Stimulated activated CD4-positive, alpha-beta T cell treated with anti-CD3 and anti-CD28 coated beads, Interleukin-12 subunit alpha, Interleukin-12 subunit beta, amount 100 ng/mL, for 4 hours (primary cell): ENCODE measurements at regions not wholly inside any gene's neighbourhood (a gene's known extent, or its start where the extent isn't known, plus 50 kb on each side); places are given as distances from the start of the nearest gene placed in this dataset.
"Not testable (repeated sequence)": the region's sequence is repeated elsewhere in the genome, so short reads cannot be mapped to it uniquely, and the experiment has no call there.

Experiments
- DNase-seq: peaks from one replicate; pipeline ENCODE4 v3.0.0-alpha.2; 2020

DNA sequence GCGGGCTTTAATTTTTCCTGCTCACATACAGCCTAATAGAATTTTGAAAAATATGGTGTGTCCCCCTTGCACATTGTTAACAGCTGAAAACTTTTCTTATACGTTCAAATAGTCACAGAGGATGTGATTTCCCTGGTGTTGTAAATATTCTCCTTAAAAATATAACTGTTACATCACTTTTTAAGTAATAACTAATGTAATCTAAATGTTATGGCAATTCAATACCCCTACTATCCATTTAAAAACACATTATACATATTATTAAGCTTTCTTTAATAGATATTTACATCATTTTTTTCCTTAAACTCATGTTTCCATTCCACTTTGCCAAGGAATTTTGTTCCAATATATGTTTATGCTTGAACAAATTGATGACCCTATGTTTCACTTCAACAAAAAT, 85.5 kb upstream of the S1PR1 start:
- no peak for DNase-seq

GRCh38 chr1:101150670-101151069, 86.1 kb upstream of the S1PR1 start:
- DNase-seq = no peak

DNA sequence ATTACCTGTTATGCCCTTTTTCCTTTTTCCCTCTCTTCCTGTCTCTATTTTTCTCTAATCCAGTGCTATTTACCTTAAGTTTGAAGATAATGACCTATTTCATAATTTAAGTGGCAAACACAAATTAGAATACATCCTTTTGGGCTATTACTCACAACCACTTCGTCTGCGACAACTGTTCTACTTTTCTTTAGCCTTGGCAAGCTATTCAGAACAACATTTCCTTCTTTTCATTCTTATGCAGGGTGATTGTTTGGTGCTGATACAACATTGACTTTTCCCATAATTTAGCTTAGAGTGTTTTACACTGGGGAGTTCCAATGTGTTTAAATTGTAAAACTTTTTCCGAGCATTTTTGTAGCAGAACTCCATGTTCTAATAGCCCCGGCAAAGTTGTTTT, 86.6 kb upstream of the S1PR1 start:
- DNase-seq = no peak

GRCh38 chr1:101148980-101149379, 87.8 kb upstream of the S1PR1 start:
- no peak for DNase-seq

DNA sequence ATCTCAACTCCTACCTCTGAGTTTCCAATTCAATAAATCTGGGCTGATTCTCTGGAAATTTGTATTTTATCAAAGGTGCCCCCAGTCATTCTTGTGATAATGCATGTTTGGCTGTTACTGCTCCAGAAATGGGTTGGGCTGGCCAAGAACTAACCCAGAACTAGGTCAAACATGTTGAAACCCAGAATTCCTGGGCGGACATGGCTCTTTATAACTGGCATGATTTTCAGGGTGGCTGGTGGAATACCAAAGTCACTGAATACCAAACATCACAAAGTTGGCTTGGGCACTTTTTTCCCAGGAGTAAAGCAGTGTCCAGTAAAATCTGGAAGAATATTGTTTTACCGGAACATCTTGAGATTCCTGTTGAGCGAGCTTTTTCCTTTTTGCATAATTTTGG, 89.4 kb upstream of the S1PR1 start:
- DNase-seq = no peak

GRCh38 chr1:101145449-101145820, 91.4 kb upstream of the S1PR1 start:
- DNase-seq = no peak

- DNase-seq = no peak
Observed at GRCh38 chr1:101144671-101145448, 92.0 kb upstream of the S1PR1 start.

DNA sequence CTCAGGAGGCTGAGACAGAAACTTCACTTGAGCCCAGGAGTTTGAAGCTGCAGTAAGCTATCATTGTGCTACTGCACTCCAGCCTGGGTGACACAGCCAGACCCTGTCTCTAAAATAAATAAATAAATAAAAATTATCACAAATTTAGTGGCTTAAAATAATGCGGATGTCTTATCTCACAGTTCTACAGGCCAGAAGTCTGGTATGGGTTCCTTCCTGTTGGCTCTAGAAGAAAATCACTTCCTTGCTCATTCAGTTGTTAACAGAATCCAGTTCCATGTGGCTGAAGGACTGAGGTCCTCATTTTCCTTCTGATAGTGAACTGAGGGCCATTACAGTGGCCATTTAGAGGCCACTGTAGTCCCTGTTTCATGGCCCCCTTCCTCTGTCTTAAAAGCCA, 94.6 kb upstream of the S1PR1 start:
- DNase-seq = no peak

GRCh38 chr1:101141376-101141775, 95.4 kb upstream of the S1PR1 start:
- no peak for DNase-seq

- DNase-seq = no peak
Observed at GRCh38 chr1:101139821-101140718, 96.7 kb upstream of the S1PR1 start.

DNA sequence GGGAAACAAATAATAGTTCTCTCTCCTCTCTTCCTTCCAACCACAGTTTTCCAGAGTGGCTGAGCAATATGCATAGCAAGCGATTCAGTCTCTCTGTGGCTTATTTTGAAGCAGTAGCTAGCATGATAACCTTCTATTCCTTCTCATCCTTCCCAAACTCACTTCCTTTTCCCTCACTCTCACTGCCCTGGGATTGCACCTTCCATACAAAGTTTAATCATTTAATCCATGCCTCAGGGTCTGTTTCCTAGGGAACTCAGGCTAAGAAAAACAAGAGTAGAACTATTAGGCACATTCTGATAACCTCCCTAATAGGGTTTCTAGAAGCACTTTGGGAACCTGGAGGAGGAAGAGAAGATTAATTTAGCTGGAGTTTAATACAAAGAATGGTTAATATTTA, 97.7 kb upstream of the S1PR1 start:
- no peak for DNase-seq

GRCh38 chr1:101137144-101138126, 99.4 kb upstream of the S1PR1 start:
- DNase-seq = no peak

DNA sequence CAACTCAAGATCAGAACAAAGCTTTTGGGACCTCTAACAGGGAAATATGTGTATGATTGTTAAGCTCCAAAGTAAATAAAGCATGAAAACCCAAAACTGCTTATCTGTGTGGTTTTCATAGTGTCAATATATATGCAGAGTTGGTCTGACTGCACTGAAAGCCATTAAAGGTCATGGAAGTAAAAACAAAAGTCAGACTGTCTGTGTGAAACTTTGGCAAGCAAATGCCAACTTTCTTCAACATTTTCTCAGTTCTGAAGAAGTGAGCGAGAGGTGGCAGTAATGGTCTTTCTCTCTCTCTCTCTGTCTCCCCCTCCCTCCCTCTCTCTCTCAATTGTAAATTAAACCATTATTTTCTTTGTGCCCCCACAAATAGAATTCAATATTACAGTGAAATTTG, 100.1 kb upstream of the S1PR1 start:
- no peak for DNase-seq

- DNase-seq = no peak
Observed at GRCh38 chr1:101136271-101136670, 100.5 kb upstream of the S1PR1 start.

GRCh38 chr1:101135526-101135925, 101.3 kb upstream of the S1PR1 start:
- DNase-seq = no peak

- DNase-seq = no peak
Observed at GRCh38 chr1:101131239-101131843, 105.5 kb upstream of the S1PR1 start.

DNA sequence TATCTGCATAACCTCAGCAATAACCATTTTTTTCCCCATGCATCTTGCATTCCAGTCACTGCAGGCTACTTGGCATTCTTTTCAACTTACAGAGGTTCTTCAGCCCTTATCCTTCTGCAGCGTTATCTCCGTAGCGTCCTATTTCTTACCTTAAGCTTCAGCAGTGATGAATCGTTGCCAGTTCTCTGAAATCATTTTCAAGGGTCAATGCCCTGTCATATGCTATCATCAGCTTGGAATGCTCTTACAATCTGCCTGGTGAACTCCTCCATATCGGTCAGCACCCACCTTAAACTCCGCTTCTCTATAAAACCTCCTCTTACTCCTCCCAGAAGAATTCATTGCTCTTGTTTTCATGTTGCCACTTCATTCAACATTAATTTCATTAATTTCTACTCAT, 105.1 kb upstream of the DPH5 start:
- no peak for DNase-seq

- DNase-seq = no peak
Observed at GRCh38 chr1:101128846-101129245, 103.3 kb upstream of the DPH5 start.

- no peak for DNase-seq
Observed at GRCh38 chr1:101128211-101128727, 102.7 kb upstream of the DPH5 start.

DNA sequence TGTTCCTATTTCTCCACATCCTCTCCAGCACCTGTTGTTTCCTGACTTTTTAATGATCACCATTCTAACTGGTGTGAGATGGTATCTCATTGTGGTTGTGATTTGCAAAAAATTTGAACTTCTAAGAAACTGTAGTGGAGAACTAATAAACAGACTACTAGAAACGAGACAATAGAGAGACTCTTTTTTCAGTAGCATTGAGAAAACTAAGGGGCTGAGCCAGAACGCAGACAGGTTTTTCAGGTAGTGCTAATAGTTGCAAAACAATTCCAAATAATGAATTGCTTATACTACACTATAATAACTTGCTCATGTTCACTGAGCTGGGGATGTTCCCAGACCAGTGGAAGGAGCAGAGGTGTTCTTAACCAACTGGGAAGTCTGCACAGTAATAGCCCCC, 98.8 kb upstream of the DPH5 start:
- no peak for DNase-seq

- not testable (repeated sequence) for DNase-seq
Observed at GRCh38 chr1:101123904-101124303, 98.3 kb upstream of the DPH5 start.

GRCh38 chr1:101122452-101123166, 97.0 kb upstream of the DPH5 start:
- DNase-seq = no peak
